ENCODE measurements at regions not wholly inside any gene's neighbourhood (a gene's known extent, or its start where the extent isn't known, plus 50 kb on each side); places are given as distances from the start of the nearest gene placed in this dataset.

GRCh38 chr2:61636686-61637085 is 98.5 kb upstream of the XPO1 start:
- TF ChIP-seq CTCF (IDR thresholded peaks at IDR 0.05; ENCODE audit: insufficient read depth, low read length, poor library complexity, severe bottlenecking) (no peak), EZH2phosphoT487 (conservative IDR thresholded peaks at IDR 0.05; ENCODE audit: low read length) (no peak)
